Middle frontal gyrus (tissue), 1 donor: ENCODE measurements at regions not wholly inside any gene's neighbourhood (a gene's known extent, or its start where the extent isn't known, plus 50 kb on each side); places are given as distances from the start of the nearest gene placed in this dataset.
"Not testable (repeated sequence)": the region's sequence is repeated elsewhere in the genome, so short reads cannot be mapped to it uniquely, and the experiment has no call there.

Experiments
- DNase-seq: peaks from one replicate; pipeline ENCODE4 v3.0.0-alpha.2; 2015; ENCODE audit warnings: low spot score; ENCODE audit errors: extremely low spot score

DNA sequence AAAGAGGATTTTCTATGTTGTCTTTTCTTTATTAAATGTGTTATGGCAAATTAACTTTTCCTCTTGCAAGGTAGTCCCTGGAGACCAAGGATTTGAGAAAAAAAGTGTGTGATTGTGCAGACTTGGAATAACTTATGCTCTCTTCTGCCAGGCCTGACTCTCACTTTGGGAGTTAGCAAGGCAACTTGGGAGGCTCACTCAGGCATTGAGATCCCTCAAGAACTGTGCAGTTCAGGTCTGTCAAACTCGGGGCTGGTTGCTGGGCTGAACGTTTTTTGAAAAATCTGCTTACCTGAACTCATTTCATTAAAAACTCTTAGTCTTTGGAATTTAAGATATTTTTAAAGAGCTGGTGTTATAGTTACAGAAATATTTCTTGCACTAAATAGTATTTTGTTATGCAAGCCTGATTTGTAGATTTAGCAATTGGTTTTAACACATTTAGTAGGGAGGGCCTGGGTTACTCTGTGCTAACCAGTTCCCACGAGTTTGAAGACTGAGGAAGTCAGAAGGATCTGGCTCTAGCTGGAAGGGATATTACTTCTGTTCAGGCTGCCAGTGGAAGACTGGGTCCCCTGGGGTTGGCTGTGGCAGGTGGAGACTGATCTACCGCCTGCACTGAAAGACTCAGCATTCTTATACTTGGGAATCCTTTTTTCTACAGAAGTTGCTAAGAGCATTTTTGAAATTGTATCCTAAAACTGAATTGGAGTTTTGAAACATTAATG lies 150.4 kb upstream of the PCSK5 start:
- DNase-seq, result no peak

DNA sequence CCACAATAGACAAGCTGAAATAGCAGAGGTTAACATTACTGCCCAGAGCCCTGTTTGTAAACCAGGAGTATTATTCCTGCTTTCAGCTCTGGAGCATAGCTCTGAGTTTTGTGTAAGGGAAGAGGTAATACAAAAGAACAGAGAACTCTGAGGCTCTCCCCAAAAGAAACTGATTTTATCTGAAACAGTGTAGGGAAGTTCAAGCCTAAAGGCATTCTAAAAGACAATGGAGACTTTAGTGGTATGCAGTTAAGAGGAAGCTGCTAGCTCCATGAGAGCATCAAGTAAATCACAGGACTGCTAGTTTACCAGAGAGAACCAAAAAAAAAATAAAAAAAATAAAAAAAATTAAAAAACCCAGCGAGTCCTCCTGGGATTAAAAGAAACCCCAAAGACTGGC lies 146.6 kb upstream of the PCSK5 start:
- DNase-seq, result no peak

DNA sequence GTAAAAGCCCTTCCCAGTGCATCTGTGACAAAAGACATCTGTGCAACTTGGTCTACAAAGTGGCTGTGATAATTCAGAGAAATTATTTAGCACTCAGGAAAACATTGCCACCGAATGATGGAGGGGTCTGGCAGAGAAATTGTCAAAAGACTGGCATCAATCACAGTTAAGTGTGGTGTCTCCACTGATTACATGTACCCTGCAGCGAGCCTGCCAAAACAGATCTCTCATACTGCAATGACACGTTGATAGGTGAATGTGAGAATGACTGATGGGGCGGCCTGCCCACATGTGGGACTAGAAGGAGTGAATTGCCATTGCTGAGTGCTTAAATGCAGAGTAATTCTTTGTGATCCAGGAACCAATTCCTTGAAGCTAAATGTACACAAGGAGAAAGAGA lies 136.4 kb upstream of the PCSK5 start:
- DNase-seq, result no peak

DNA sequence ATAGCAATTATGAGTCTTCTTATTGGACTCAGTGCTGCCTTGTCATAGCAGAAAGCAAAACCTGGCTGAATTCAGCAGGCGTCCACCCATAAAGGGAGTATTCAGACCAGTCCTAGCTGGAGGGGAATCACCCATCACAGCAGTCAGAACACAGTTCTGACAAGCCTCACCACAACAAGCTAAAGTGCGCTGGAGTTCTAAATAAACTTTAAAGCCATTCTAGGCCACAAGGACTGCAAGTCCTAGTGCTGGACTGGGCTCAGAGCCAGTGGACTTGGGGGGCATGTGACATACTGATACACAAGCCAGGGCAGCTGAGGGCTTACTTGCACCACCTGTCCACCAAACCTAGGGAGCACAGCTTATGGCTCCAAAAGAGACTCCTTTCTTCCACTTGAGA lies 115.3 kb upstream of the PCSK5 start:
- no peak for DNase-seq

DNA sequence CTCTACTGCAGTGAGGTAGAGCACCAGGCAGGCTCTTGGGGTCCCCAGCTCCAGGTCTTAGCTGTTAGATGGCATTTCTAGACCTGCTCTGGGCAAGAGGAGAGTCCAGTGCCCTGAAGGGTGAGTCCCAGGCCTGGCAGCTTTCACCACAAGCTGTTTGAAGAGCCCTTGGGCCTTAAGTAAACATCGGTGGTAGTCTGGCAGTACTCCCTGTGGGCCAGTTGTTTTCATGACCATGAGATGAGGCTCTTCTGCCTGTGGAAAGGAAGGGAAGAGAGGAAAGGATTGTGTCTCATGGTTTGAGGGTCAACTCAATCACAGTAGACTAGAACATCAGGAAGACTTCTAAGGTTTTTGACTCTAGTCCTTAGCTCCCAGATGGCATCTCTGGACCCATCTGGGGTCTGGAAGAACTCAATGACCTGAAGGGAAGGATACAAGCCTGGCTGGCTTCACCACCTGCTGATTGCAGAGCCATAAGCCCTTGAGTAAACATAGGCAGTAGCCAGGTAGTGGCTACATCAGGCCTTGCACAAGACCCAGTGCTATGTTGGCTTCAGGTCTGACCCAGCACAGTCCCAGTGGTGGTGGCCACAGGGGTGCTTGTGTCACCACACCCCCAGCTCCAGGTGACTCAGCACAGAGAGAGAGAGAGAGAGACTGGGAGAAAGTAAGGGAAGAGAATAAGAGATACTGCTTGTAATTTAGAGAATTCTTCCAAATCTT lies 114.3 kb upstream of the PCSK5 start:
- DNase-seq, result no peak

DNA sequence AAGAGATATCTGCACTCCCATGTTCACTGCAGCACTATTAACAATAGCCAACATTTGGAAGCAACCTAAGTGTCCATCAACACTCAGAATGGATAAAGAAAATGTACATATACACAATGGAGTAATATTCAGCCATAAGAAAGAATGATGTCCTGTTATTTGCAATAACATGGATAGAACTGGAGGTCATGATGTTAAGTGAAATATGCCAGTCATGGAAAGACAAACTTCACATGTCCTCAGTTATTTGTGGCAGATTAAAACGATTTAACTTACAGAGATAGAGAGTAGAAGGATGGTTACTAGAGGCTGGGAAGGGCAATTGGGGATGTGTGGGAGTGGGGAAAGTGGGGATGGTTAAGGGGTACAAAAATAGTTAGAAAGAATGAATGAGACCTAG lies 110.3 kb upstream of the PCSK5 start:
- no peak for DNase-seq

DNA sequence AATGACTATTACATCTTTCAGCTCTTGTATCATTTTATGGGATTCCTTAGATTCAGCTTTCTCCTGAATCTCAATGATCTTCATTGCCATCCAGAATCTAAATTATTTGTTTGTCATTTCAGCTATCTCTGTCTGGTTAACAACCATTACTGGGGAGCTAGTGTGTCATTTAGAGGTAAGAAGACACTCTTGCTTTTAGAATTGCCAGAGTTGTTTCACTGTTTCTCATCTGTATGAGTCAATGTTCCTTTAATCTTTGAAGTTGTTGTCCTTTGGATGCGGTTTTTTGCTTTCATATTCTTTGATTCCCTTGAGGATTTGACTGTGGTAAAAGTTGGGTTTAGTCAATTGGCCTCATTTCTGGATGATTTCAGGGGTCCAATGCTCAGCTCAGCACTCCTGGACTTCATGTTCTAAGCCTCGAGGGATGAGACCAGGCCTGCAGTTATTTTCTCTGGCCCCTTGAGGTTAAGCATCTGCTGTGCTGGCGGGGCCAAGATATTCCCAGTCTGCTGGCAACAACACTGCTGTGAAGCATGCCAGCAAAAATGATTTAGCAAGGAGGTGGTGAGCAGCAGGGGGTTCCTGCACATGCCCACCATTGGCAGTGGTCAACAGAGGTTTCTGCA lies 102.4 kb upstream of the PCSK5 start:
- DNase-seq, result no peak

DNA sequence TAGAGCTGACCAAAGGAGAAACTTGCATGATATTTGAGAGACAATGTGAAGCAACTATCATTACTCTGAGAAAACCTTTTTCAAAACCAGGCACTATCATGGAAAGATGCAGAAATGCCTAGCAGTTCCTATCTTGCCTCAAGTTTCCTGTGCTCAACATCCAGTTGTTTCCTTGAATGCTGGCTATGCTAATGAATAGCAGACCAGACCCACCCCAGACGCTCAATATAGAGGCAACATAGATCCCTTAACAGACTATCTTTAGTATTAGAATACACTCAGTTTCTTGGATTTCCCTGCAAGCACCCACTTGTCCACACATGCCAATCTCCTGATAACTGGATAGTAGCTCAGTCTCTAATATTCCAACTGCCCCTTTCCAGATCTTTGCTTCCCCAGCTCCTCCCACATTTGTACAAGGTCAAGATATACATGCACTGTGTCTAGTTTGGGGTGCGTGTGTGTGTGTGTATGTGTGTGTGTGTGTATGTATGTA lies 93.3 kb upstream of the PCSK5 start:
- no peak for DNase-seq

DNA sequence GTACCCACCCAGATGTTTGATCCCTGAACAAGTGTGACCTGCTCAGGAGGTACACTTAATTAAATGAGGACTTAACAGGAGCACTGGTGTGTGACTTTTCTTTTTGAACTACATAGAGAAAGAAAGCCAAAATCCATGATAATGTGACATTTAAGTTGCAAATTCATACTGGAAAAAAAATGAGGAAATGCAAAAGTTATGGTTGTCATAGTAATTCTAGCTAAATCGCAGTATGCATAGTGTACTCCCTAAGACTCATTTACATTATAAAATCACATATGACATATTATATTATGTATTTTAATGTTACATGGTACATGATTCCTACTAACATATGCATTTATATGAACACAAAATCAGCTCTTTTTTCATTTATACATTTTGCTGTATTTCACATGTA lies 92.0 kb upstream of the PCSK5 start:
- no peak for DNase-seq

DNA sequence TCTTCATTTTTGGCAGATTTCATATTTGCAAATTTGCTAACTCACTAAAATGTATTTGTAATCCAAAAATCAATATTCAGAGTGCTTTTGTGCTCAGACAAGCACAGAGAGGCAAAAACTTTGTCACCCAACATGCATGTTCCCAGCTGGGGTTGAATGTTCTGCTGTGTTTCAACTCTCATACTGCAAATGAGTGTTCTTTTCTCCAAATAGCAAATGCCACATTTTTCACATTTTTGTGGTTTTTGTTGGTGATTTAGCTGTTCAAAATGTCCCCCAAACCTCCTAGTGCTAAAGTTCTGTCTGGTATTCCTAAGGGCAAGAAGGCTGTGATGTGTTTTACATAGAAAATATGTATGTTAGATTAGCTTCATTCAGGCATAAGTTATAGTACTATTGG lies 87.3 kb upstream of the PCSK5 start:
- DNase-seq, result no peak

DNA sequence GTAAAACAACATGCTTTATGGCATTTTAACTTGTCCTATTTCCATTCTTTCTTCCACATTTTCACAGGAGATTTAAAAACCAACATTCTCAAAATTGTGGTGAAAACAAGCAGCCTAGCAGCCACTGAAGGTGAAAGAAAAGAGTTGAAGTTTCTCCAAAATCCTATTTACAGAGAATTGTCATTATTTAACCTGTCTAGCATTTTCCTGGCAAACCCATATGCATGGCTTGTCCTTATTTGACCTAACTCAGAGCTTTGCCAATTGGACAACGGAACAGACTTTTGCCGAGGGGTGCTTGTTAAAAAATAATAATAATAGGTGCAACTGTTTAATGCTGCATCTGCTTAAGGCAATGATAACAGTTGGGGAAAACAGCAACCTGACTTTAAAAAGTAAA lies 80.4 kb upstream of the PCSK5 start:
- DNase-seq, result no peak

DNA sequence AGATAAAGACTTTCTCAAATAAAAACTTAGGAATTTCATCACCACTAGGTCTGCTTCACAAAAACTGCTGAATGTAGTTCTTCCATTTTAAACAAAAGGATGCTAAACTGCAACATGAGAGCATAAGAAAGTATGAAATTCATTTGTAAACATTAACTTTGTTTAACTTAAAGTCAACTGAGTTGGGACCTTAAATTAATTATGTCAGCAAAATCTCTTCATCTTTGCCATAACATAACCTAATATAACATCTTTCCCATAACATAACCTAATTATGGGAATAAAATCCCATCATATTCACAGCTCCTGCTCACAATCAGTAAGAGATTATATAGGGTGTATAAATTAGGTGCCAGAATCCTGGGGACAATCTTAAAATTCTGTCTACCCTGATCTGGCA lies 78.8 kb upstream of the PCSK5 start:
- DNase-seq, result no peak

DNA sequence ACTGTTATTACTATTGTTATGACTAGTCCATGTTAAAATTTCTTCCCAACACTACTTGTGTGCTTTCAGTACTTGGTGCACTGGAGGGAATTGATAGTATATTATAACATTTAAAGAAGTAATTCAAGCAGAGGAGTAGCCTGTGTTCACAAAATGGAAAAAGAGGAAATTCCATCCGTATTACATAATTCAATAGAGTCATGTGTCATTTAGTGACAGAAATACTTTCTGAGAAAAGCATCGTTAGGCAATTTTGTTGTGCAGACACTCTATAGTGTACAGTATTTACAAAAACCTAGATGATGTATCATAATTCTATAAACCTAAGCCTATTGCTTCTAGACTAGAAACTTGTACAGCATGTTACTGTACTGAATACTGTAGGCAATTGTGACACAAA lies 78.3 kb upstream of the PCSK5 start:
- no peak for DNase-seq

DNA sequence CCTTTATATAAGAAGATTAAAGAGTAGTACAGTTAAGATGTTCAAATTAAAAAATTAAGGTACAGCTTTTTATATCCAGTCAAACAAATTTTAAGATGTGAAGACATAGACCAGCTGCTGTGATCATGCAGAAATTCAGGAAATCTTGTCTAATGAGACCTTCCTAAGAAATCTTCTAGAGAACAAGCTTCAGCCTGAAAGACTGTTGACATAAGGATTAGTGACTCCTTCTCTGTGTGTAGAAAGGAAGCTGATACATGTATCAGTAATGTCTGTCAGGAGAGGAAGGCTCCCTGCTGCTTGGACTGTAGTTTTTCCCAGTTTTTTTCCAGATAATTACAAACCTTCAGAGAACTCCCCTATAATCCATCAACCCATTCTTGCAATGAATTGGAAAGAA lies 75.8 kb upstream of the PCSK5 start:
- DNase-seq, result no peak

DNA sequence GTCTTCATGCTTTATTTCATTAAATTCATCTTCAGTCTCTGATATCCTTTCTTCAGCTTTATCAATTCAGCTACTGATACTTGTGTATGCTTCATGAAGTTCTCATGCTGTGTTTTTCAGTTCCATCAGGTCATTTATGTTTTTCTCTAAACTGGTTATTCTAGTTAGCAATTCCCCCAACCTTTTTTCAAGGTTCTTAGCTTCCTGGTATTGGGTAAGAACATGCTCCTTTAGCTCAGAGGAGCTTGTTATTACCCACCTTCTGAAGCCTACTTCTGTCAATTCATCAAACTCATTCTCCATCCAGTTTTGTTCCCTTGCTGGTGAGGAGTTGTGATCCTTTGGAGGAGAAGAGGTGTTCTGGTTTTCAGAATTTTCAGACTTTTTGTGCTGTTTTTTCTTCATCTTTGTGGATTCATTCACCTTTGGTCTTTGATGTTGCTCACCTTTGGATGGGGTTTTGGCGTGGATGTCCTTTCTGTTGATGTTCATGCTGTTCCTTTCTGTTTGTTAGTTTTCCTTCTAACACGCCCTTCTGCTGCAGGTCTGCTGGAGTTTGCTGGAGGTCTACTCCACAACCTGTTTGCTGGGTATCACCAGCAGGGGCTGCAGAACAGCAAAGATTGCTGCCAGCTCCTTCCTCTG lies 69.9 kb upstream of the PCSK5 start:
- DNase-seq, result not testable (repeated sequence)

DNA sequence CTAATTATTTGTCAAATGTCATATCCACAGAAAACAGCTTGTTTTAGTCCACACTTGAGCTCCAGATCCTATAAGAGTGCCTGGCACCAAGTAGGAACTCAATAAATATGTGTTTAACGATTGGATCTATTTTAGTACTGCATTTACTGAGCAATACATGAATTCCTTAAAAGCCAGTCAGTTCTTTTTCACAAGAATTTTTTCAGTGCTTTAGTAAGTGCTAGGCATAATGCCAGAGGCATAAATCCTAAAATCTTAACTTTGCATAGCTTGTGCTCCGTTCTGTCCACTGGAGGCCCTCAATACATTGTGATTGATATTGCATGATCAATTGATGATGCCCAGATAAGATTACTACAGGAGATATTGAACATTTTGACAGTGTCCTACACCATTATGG lies 67.3 kb upstream of the PCSK5 start:
- DNase-seq, result no peak

DNA sequence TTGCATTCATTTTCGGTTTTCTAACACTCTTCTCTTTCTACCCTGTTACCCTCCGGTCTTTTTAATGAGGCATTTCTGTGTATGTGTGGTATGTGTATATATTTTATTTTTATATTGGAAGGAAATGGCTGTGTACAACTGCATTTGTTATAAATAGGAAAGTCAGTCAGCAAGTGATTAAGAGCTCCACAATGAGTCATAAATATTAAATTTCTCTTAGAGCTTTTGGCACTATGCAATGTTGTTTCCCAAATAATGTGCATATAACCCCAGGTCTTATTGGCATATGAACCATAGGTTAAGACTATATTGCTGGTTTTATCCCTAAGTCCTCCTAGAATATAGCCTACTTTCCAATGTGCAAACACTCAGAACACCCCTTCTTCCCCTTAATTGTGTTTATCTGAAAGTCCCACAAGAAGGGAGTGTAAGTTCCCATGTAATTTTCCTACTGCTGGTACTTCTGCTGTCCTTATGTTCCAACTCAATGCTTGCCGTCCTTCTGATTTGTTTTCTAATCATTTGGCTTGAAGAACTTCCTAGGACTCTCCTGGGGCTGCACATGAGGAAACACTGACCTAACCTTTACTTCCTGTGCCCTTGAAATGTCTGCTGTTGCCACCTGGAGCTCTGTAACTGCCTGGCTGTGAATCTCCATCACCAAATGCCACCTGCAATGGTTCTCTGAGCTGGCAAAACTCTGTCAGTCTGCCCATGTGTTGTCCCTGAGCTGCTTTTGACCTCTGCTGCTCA lies 65.5 kb upstream of the PCSK5 start:
- no peak for DNase-seq

DNA sequence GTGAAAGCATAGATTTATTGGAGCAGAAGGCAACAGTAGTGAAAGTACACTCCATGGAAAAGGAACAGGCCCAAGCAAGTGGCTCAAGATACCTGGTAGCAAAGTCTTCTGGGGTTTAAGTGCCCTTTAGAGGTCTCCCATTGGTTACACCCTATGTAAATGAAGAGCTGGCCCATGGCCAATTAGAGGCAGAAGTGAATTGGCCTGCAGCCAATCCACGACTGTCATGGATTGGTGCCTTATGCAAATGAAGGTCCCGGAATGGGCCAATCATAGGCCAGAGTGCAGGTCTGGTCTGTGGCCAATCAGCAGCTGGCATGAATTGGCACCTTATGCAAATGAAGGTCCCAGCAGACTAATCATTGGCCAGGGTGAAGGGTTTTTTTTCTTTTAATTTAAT lies 64.2 kb upstream of the PCSK5 start:
- no peak for DNase-seq

DNA sequence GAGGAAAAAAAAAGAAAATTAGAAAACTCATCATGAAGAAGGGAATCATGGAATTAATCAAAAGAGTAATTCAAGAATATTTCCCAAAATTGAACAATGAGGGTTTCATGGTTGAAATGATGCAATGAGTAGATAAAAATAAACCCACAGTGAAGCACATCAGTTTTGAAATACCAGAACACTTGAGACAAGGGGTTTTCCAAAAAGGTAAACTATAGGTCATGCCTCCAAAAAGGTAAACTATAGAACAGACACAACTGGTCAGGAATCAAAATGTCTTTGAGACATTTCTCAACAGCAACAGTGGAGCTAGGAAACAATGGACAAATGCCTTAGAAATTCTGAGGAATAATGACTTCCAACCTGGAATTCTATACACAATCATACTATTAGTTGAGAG lies 60.2 kb upstream of the PCSK5 start:
- DNase-seq, result no peak

DNA sequence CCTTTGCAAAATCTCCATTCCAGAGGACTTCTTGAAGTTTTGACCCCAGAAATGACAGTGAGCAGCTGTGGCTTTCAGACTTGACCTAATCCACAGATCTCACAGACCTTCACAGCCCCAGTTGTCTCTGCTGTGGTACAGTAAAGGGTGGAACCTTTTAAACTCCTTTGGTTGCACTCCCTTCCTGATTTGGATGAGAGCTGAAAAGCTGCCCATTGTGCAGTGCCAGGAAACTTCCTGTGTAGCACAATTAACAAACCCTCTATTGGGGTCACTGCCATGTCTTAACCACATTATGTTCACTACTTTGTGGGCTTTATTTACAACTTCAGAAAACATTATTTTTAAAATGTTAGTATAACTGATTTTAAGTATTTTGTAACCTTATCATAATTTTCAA lies 56.7 kb upstream of the PCSK5 start:
- no peak for DNase-seq

DNA sequence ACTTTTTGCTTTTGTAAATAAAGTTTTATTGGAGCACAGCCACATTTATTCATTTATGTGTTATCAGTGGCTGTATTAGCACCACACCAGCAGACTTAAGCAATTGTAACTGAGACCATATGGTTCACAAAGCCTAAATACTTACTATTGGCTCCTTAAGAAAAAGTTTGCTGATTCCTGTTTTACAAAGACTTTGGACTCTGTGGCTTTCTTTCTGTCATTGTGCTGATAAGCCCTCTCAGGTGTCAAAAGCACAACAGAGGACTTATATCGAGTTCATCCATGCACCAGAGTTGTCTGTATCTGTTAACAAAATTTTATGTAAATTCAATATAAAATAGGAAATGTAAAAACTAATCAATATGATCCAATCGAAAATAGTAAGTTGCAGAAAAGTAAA lies 55.6 kb upstream of the PCSK5 start:
- DNase-seq, result no peak
